CD14-positive monocyte (primary cell): ENCODE measurements at regions not wholly inside any gene's neighbourhood (a gene's known extent, or its start where the extent isn't known, plus 50 kb on each side); places are given as distances from the start of the nearest gene placed in this dataset.

Experiments used
- DNase-seq, 3 donors: peaks; one replicate each; pipeline ENCODE4 v3.0.0-alpha.2; 2011 to 2022
- H2AFZ ChIP-seq: 2 replicates; pipeline ENCODE4 v1.6.0; 2012; ENCODE audit warnings: mild to moderate bottlenecking, low read depth, low read length, inconsistent platforms; ENCODE audit not compliant: insufficient read depth, poor library complexity, severe bottlenecking
- H3K27ac ChIP-seq, 2 donors: 1 replicate in 1 of 2; 2 replicates in 1 of 2; pipeline ENCODE4 v1.5.1; 2012 to 2013; ENCODE audit warnings: low read length in 2 of 2, control low read depth in 1 of 2, inconsistent platforms in 1 of 2, low read depth in 1 of 2, mild to moderate bottlenecking in 1 of 2
- H3K27me3 ChIP-seq, 2 donors: one replicate each; pipeline versions ENCODE4 v1.6.0 to v1.6.1; 2011 to 2013; ENCODE audit warnings: low read length in 2 of 2; ENCODE audit not compliant: control insufficient read depth in 2 of 2, insufficient read depth in 2 of 2
- H3K36me3 ChIP-seq, 2 donors: replicated peaks in 1 of 2; 1 replicate in 1 of 2; 2 replicates in 1 of 2; pipeline versions ENCODE4 v1.5.1 to v1.6.1; 2012 to 2013; ENCODE audit warnings: low read length in 2 of 2, control low read depth in 1 of 2, inconsistent platforms in 1 of 2, mild to moderate bottlenecking in 1 of 2; ENCODE audit not compliant: insufficient read depth in 2 of 2, control insufficient read depth in 1 of 2
- H3K4me1 ChIP-seq, 2 donors: 1 replicate in 1 of 2; 2 replicates in 1 of 2; pipeline versions ENCODE4 v1.5.1 to v1.6.1; 2012 to 2013; ENCODE audit warnings: low read length in 2 of 2, control low read depth in 1 of 2, inconsistent platforms in 1 of 2, mild to moderate bottlenecking in 1 of 2, moderate library complexity in 1 of 2; ENCODE audit not compliant: insufficient read depth in 2 of 2, control insufficient read depth in 1 of 2
- H3K4me2 ChIP-seq: replicated peaks from 2 replicates; pipeline ENCODE3; 2012; ENCODE audit warnings: low read length, moderate library complexity, mild to moderate bottlenecking; ENCODE audit not compliant: poor library complexity, severe bottlenecking; ENCODE audit errors: extremely low read depth
- H3K4me3 ChIP-seq, 3 experiments: fragments of 200-600 bp in 1 of 3; sonication (generic) in 1 of 3; replicated peaks in 1 of 3; 1 replicate in 2 of 3; 2 replicates in 1 of 3; pipeline ENCODE4 v1.5.1; 2011 to 2013; ENCODE audit warnings: low read length in 3 of 3, mild to moderate bottlenecking in 3 of 3, control low read depth in 2 of 3, low read depth in 2 of 3, inconsistent platforms in 1 of 3, moderate library complexity in 1 of 3
- H3K79me2 ChIP-seq: 2 replicates; pipeline ENCODE4 v1.6.0; 2012; ENCODE audit warnings: mild to moderate bottlenecking, control low read depth, inconsistent platforms, low read length, moderate library complexity; ENCODE audit not compliant: insufficient read depth
- H3K9ac ChIP-seq: 2 replicates; pipeline ENCODE4 v1.6.0; 2017; ENCODE audit warnings: low read length, mild to moderate bottlenecking; ENCODE audit not compliant: insufficient read depth, poor library complexity, severe bottlenecking
- H3K9me3 ChIP-seq, 2 donors: replicated peaks in 1 of 2; 1 replicate in 1 of 2; 2 replicates in 1 of 2; pipeline versions ENCODE4 v1.5.1 to v1.6.1; 2012 to 2013; ENCODE audit warnings: low read length in 2 of 2, control low read depth in 1 of 2; ENCODE audit not compliant: control insufficient read depth in 1 of 2, insufficient read depth in 1 of 2
- H4K20me1 ChIP-seq: 2 replicates; pipeline ENCODE4 v1.6.0; 2012; ENCODE audit warnings: mild to moderate bottlenecking, low read length, control low read depth, moderate library complexity; ENCODE audit not compliant: insufficient read depth
- H3K27ac Mint-ChIP-seq, 7 donors: one replicate each; pipeline ENCODE4 v1.8.0; 2020; ENCODE audit warnings: mild to moderate bottlenecking in 7 of 7, mixed read lengths in 7 of 7, moderate library complexity in 6 of 7, inconsistent platforms in 2 of 7
- H3K27me3 Mint-ChIP-seq, 3 donors: one replicate each; pipeline ENCODE4 v1.8.0; 2021 to 2022; ENCODE audit warnings: low read depth in 3 of 3, mild to moderate bottlenecking in 3 of 3, mixed read lengths in 3 of 3, moderate library complexity in 3 of 3, inconsistent platforms in 1 of 3
- H3K36me3 Mint-ChIP-seq, 2 donors: one replicate each; pipeline ENCODE4 v1.8.0; 2020; ENCODE audit warnings: mixed read lengths in 2 of 2, inconsistent platforms in 1 of 2, mild to moderate bottlenecking in 1 of 2
- H3K4me1 Mint-ChIP-seq: one replicate; pipeline ENCODE4 v1.8.0; 2020; ENCODE audit warnings: mild to moderate bottlenecking, mixed read lengths
- H3K4me3 Mint-ChIP-seq, 2 donors: one replicate each; pipeline ENCODE4 v1.8.0; 2020; ENCODE audit warnings: mild to moderate bottlenecking in 2 of 2, mixed read lengths in 2 of 2, moderate library complexity in 1 of 2
- H3K9me3 Mint-ChIP-seq, 7 donors: one replicate each; pipeline ENCODE4 v1.8.0; 2020 to 2022; ENCODE audit warnings: mixed read lengths in 7 of 7, mild to moderate bottlenecking in 6 of 7, moderate library complexity in 6 of 7, inconsistent platforms in 2 of 7
- CTCF ChIP-seq: fragments of 200-600 bp; IDR thresholded peaks from one replicate; pipeline ENCODE4 v1.8.0; 2022; ENCODE audit warnings: antibody characterized with exemption, mild to moderate bottlenecking
- WGBS: methylation state at CpG from one replicate; pipeline ENCODE4 v1.1.5; 2013; ENCODE audit warnings: missing lambda C conversion rate; ENCODE audit not compliant: insufficient coverage; 5-methylcytosine and 5-hydroxymethylcytosine counted together
- intact Hi-C, 2 donors: fragments of 100-400 bp; cut with micrococcal nuclease; formaldehyde crosslinking; loops; one replicate each; pipeline versions ENCODE4 v1.15.0 to v1.15.1; 2023

DNA sequence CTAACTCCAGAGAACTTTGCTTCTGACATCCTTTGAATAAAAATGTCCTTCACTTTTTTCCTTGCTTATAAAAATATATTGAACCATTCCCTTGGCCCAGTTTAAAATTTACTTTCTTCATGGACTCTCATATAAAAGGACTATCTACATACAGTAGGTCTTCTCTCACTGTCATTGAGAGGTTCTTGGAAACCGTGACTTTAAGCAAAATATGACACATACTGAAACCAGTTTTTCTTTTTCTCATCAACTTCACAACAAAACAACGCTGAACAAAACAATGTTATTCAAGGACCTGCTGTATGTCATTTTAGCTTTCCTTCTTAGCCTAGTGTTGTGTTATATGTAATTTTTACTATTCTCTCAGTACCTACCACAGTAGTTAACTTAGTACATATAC is 496.8 kb downstream of the CENPC start:
- H3K9me3 Mint-ChIP-seq: peaks cover 0 to 2% (median 0%) of the 10 kb centered on the region in 7 donors
- no peak overlapping the region for H3K4me3 ChIP-seq
- no peaks in the 10 kb centered on the region for H3K27me3 ChIP-seq
- no CpG with 5 or more reads among the region's 2 CpGs for WGBS
- no peaks in the 10 kb centered on the region for H3K36me3 ChIP-seq
- no peaks in the 10 kb centered on the region for H3K9me3 ChIP-seq
- no peaks in the 10 kb centered on the region for H3K4me1 Mint-ChIP-seq
- H3K4me3 Mint-ChIP-seq: no peak overlapping the region
- intact Hi-C loops: no loop called here
- no peaks in the 10 kb centered on the region for H3K4me1 ChIP-seq
- H3K27ac ChIP-seq: no peak overlapping the region
- no peak overlapping the region for H3K9ac ChIP-seq
- H3K27ac Mint-ChIP-seq: no peak overlapping the region
- H3K36me3 Mint-ChIP-seq: no peaks in the 10 kb centered on the region
- no peak for TF ChIP-seq CTCF
- no peak for DNase-seq
- no peaks in the 10 kb centered on the region for H3K27me3 Mint-ChIP-seq
- H2AFZ ChIP-seq: no peak overlapping the region
- H3K79me2 ChIP-seq: no peaks in the 10 kb centered on the region
- no peak overlapping the region for H3K4me2 ChIP-seq
- H4K20me1 ChIP-seq: no peaks in the 10 kb centered on the region

DNA sequence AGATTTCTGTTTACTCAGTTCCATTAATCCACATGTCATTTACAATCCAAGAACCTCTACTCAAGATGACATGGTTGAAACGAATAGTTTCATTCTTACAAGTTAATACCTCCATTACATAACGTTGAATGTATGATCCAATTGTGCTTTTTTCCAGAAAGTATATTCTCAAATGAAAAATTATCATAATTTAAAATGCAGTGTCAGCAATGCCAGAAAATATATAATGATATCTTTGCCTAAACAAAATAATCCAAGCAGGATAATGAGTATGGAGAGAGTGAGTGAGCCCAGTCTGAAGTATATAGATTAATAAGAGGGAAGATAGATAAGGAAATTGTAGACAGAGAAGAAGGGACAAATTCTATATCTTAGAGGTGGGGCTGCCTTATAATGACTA is 505.0 kb downstream of the CENPC start:
- Histone ChIP-seq H2AFZ (no peak overlapping the region), H3K27me3 (no peaks in the 10 kb centered on the region), H3K9ac (no peak overlapping the region), H4K20me1 (no peaks in the 10 kb centered on the region), H3K9me3 (no peaks in the 10 kb centered on the region), H3K4me2 (no peak overlapping the region), H3K4me1 (no peaks in the 10 kb centered on the region), H3K4me3 (no peak overlapping the region), H3K79me2 (no peaks in the 10 kb centered on the region), H3K36me3 (no peaks in the 10 kb centered on the region), H3K27ac (no peak overlapping the region)
- no peaks in the 10 kb centered on the region for H3K4me1 Mint-ChIP-seq
- H3K9me3 Mint-ChIP-seq: peaks cover 0 to 4% (median 0%) of the 10 kb centered on the region in 7 donors
- no peak for TF ChIP-seq CTCF
- intact Hi-C loops: no loop called here
- H3K4me3 Mint-ChIP-seq: no peak overlapping the region
- H3K27ac Mint-ChIP-seq: no peak overlapping the region
- H3K36me3 Mint-ChIP-seq: no peaks in the 10 kb centered on the region
- no CpG with 5 or more reads among the region's 2 CpGs for WGBS
- H3K27me3 Mint-ChIP-seq: peaks cover 0 to 2% (median 0%) of the 10 kb centered on the region in 3 donors
- DNase-seq: no peak
